ENCODE measurements at regions not wholly inside any gene's neighbourhood (a gene's known extent, or its start where the extent isn't known, plus 50 kb on each side); places are given as distances from the start of the nearest gene placed in this dataset.

DNA sequence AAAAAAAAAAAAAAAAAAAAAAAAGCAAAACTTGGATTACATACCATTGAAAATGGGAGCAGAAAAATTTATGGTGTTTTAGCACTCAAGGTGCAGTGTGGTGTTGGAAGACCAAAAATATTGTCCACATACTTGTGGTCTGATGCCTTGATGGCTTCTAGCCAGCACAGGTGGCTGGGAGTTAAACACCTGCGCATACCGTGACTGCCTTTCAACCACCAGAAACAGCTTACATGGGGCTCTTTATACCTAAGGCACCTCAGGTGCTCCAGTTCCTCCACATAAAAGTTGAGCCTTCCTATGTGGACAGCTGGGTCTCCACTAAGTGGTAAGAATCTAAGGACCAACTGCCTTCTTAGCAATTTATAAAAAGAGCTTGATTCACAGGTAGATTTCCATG is 802.6 kb upstream of the CELF4 start:
- 94 to 100% methylated on average over 2 of the region's 2 CpGs for WGBS, 2 donors
- TF ChIP-seq POLR2A (IDR thresholded peaks at IDR 0.05), result no peak
- TF ChIP-seq, protein P1, sequence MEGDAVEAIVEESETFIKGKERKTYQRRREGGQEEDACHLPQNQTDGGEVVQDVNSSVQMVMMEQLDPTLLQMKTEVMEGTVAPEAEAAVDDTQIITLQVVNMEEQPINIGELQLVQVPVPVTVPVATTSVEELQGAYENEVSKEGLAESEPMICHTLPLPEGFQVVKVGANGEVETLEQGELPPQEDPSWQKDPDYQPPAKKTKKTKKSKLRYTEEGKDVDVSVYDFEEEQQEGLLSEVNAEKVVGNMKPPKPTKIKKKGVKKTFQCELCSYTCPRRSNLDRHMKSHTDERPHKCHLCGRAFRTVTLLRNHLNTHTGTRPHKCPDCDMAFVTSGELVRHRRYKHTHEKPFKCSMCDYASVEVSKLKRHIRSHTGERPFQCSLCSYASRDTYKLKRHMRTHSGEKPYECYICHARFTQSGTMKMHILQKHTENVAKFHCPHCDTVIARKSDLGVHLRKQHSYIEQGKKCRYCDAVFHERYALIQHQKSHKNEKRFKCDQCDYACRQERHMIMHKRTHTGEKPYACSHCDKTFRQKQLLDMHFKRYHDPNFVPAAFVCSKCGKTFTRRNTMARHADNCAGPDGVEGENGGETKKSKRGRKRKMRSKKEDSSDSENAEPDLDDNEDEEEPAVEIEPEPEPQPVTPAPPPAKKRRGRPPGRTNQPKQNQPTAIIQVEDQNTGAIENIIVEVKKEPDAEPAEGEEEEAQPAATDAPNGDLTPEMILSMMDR (IDR thresholded peaks at IDR 0.05), result no peak
- DNase-seq, result no peak
- Histone ChIP-seq H3K27me3 (no peaks in the 10 kb centered on the region), H3K27ac (no peak overlapping the region), H3K4me1 (no peaks in the 10 kb centered on the region), H3K9me3 (no peaks in the 10 kb centered on the region), H3K36me3 (ENCODE audit: low read depth, missing control alignments) (no peaks in the 10 kb centered on the region), H3K4me3 (no peak overlapping the region)
- intact Hi-C loops (cut with DNase I; ENCODE audit: low total_unique reads), result no loop called here

- Histone ChIP-seq H3K4me3 (no peak overlapping the region), H3K4me1 (no peaks in the 10 kb centered on the region), H3K36me3 (ENCODE audit: low read depth, missing control alignments) (no peaks in the 10 kb centered on the region), H3K27me3 (no peaks in the 10 kb centered on the region), H3K9me3 (no peaks in the 10 kb centered on the region), H3K27ac (no peak overlapping the region)
- DNase-seq, result no peak
- TF ChIP-seq, protein P1 (IDR thresholded peaks at IDR 0.05), result peak in 1 of 3 experiments; percentile 47
- no peak for TF ChIP-seq POLR2A (IDR thresholded peaks at IDR 0.05)
- intact Hi-C loops (cut with DNase I; ENCODE audit: low total_unique reads), result no loop called here
- WGBS, 2 donors, result 86 to 89% methylated on average over 1 of the region's 1 CpG
Observed at GRCh38 chr18:38367473-38367872, 801.9 kb upstream of the CELF4 start.

DNA sequence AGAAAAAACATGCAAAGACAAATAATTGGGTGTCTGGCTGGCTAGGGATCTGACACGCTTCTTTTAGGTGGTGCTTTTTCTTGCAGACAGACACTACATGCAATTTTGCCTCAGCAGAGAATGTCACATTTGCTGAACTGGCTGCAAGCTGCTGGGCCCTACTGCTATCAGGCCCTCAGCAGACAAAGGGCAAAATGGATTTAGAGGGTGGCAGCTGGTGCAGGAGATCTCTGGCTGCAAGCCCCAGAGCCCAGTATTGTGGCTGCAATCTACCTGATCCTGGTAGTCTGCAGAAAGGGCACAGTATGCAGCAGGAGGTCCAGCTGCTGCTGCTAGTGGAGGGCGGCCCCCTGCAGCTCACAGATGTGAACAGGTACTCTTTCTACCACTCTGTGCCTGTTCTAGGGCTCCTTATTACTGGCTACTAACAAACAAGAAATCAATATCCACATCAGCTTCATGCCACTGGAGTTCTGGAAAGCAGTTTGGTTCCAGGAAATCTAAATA is 796.7 kb upstream of the CELF4 start:
- no peak for DNase-seq
- 84 to 93% methylated on average over 2 of the region's 2 CpGs for WGBS, 2 donors
- TF ChIP-seq, protein P1 (IDR thresholded peaks at IDR 0.05), result no peak
- TF ChIP-seq POLR2A (IDR thresholded peaks at IDR 0.05), result no peak

DNA sequence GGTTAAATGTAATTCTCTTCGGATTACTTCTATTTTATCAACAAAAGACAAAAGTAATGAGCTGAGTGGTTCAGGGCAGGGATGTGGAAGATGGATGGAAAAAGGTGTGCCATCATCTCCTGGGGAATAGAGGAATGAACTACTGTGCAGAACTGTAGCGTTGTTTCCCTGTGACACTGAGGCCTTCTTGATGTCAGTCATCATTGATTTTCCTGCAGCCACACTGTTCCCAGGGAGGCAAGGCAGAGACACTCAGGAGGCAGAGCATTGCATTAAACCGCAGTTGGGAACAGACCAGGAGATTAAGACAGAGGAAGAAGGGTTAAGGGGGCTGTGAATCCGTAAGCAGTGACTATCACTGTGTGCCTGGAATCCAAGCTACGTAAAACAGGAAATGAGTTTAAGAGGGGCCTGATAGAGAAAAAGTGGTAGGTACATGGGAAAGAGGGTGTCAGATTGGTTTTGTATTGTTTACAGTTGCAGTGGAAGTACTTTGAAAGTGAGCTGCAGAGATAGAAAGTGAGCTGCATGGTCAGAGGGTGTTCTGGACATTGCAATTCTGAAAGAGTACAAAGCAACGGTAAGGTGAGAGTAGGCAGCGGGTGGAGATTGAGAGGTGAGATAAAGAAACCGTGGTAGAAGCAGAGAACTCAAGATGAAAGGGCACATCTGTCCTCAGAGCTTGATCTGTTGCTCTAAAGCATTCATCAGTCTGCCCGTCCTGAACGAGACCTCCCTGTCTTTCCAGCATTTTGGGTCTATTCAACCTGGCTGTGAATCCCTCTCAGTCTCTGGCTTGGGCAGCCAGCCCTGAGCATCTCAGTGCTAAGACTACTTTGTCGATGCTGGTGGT is 793.4 kb upstream of the CELF4 start:
- intact Hi-C loops (cut with DNase I; ENCODE audit: low total_unique reads), result no loop called here
- Histone ChIP-seq H3K9me3 (no peaks in the 10 kb centered on the region), H3K36me3 (ENCODE audit: low read depth, missing control alignments) (no peaks in the 10 kb centered on the region), H3K27ac (no peak overlapping the region), H3K27me3 (no peaks in the 10 kb centered on the region), H3K4me1 (no peaks in the 10 kb centered on the region), H3K4me3 (no peak overlapping the region)
- TF ChIP-seq, protein P1 (IDR thresholded peaks at IDR 0.05), result no peak
- TF ChIP-seq POLR2A (IDR thresholded peaks at IDR 0.05), result no peak
- WGBS, 2 donors, result 83 to 85% methylated on average over 11 of the region's 11 CpGs
- DNase-seq, result no peak

More for the DNA sequence above, 796.7 kb upstream of the CELF4 start:
- no peaks in the 10 kb centered on the region for H3K9me3 ChIP-seq
- no peaks in the 10 kb centered on the region for H3K36me3 ChIP-seq (ENCODE audit: low read depth, missing control alignments)
- H3K27ac ChIP-seq, result no peak overlapping the region
- no peak overlapping the region for H3K4me3 ChIP-seq
- intact Hi-C loops (cut with DNase I; ENCODE audit: low total_unique reads), result no loop called here
- no peaks in the 10 kb centered on the region for H3K27me3 ChIP-seq
- no peaks in the 10 kb centered on the region for H3K4me1 ChIP-seq

GRCh38 chr18:38353149-38353548 is 787.6 kb upstream of the CELF4 start:
- Histone ChIP-seq H3K9me3 (no peaks in the 10 kb centered on the region), H3K4me3 (no peak overlapping the region), H3K36me3 (ENCODE audit: low read depth, missing control alignments) (no peaks in the 10 kb centered on the region), H3K27ac (no peak overlapping the region), H3K27me3 (no peaks in the 10 kb centered on the region), H3K4me1 (no peaks in the 10 kb centered on the region)
- intact Hi-C loops (cut with DNase I; ENCODE audit: low total_unique reads), result no loop called here
- TF ChIP-seq POLR2A (IDR thresholded peaks at IDR 0.05), result no peak
- TF ChIP-seq, protein P1 (IDR thresholded peaks at IDR 0.05), result no peak
- DNase-seq, result no peak

All from testis (tissue), 2 donors.